IPS DF 6.9 (cell line): ENCODE measurements at regions not wholly inside any gene's neighbourhood (a gene's known extent, or its start where the extent isn't known, plus 50 kb on each side); places are given as distances from the start of the nearest gene placed in this dataset.

Source experiments
- DNase-seq: peaks from one replicate; pipeline ENCODE4 v3.0.0-alpha.2; 2013; ENCODE audit warnings: low read depth, low spot score
- H3K27ac ChIP-seq: one replicate; pipeline ENCODE4 v1.5.1; 2013; ENCODE audit warnings: low read length, control low read depth
- H3K27me3 ChIP-seq: 2 replicates; pipeline ENCODE4 v1.6.1; 2013; ENCODE audit warnings: mild to moderate bottlenecking, low read length; ENCODE audit not compliant: control insufficient read depth, insufficient read depth
- H3K36me3 ChIP-seq: 2 replicates; pipeline ENCODE4 v1.6.1; 2013; ENCODE audit warnings: low read length; ENCODE audit not compliant: control insufficient read depth, insufficient read depth
- H3K4me1 ChIP-seq: 2 replicates; pipeline ENCODE4 v1.6.1; 2013; ENCODE audit warnings: low read length; ENCODE audit not compliant: control insufficient read depth, insufficient read depth
- H3K4me3 ChIP-seq: 2 replicates; pipeline ENCODE4 v1.5.1; 2013; ENCODE audit warnings: mild to moderate bottlenecking, low read length
- H3K9me3 ChIP-seq: 2 replicates; pipeline ENCODE4 v1.6.1; 2013; ENCODE audit warnings: low read length, inconsistent platforms; ENCODE audit not compliant: control insufficient read depth, insufficient read depth
- WGBS: extraction: QIAGEN DNeasy Blood & Tissue Kit; methylation state at CpG from one replicate; pipeline ENCODE4 v1.1.7; 2013; ENCODE audit warnings: mixed read lengths, missing lambda C conversion rate; ENCODE audit not compliant: insufficient read length, insufficient coverage; 5-methylcytosine and 5-hydroxymethylcytosine counted together

- no peak for DNase-seq
- Histone ChIP-seq H3K36me3 (no peaks in the 10 kb centered on the region), H3K4me1 (no peaks in the 10 kb centered on the region), H3K9me3 (no peaks in the 10 kb centered on the region), H3K27ac (no peak overlapping the region), H3K4me3 (no peak overlapping the region), H3K27me3 (no peaks in the 10 kb centered on the region)
- WGBS, result no CpG with 5 or more reads among the region's 5 CpGs
These were observed 670.2 kb upstream of the CXADR start for GRCh38 chr21:16842696-16843035.

- Histone ChIP-seq H3K36me3 (no peaks in the 10 kb centered on the region), H3K27me3 (no peaks in the 10 kb centered on the region), H3K9me3 (no peaks in the 10 kb centered on the region), H3K27ac (no peak overlapping the region), H3K4me3 (no peak overlapping the region), H3K4me1 (no peaks in the 10 kb centered on the region)
- no CpG with 5 or more reads among the region's 2 CpGs for WGBS
- DNase-seq, result no peak
These were observed 665.6 kb upstream of the CXADR start for GRCh38 chr21:16847211-16847610.

- Histone ChIP-seq H3K36me3 (no peaks in the 10 kb centered on the region), H3K4me1 (no peaks in the 10 kb centered on the region), H3K27ac (no peak overlapping the region), H3K9me3 (no peaks in the 10 kb centered on the region), H3K27me3 (no peaks in the 10 kb centered on the region), H3K4me3 (no peak overlapping the region)
- no peak for DNase-seq
- no CpG with 5 or more reads among the region's 2 CpGs for whole genome bisulfite sequencing
These were observed 661.8 kb upstream of the CXADR start for GRCh38 chr21:16851054-16851453.

- Histone ChIP-seq H3K4me3 (no peak overlapping the region), H3K27me3 (no peaks in the 10 kb centered on the region), H3K4me1 (no peaks in the 10 kb centered on the region), H3K36me3 (no peaks in the 10 kb centered on the region), H3K9me3 (no peaks in the 10 kb centered on the region), H3K27ac (no peak overlapping the region)
- no peak for DNase-seq
These were observed 657.6 kb upstream of the CXADR start for GRCh38 chr21:16855164-16855667.

- Histone ChIP-seq H3K4me3 (no peak overlapping the region), H3K36me3 (no peaks in the 10 kb centered on the region), H3K27me3 (no peaks in the 10 kb centered on the region), H3K9me3 (no peaks in the 10 kb centered on the region), H3K27ac (no peak overlapping the region), H3K4me1 (no peaks in the 10 kb centered on the region)
- no peak for DNase-seq
- WGBS, result no CpG with 5 or more reads among the region's 1 CpG
These were observed 649.4 kb upstream of the CXADR start for GRCh38 chr21:16863362-16863905.

GRCh38 chr21:16863908-16864307, 648.9 kb upstream of the CXADR start:
- Histone ChIP-seq H3K36me3 (no peaks in the 10 kb centered on the region), H3K9me3 (no peaks in the 10 kb centered on the region), H3K27ac (no peak overlapping the region), H3K4me1 (no peaks in the 10 kb centered on the region), H3K27me3 (no peaks in the 10 kb centered on the region), H3K4me3 (no peak overlapping the region)
- WGBS, result no CpG with 5 or more reads among the region's 4 CpGs
- no peak for DNase-seq

- Histone ChIP-seq H3K27ac (no peak overlapping the region), H3K4me1 (no peaks in the 10 kb centered on the region), H3K9me3 (no peaks in the 10 kb centered on the region), H3K27me3 (no peaks in the 10 kb centered on the region), H3K4me3 (no peak overlapping the region), H3K36me3 (no peaks in the 10 kb centered on the region)
- no peak for DNase-seq
These were observed 647.2 kb upstream of the CXADR start for GRCh38 chr21:16865632-16866031.

GRCh38 chr21:16866851-16867250, 646.0 kb upstream of the CXADR start:
- Histone ChIP-seq H3K27ac (no peak overlapping the region), H3K4me3 (no peak overlapping the region), H3K27me3 (no peaks in the 10 kb centered on the region), H3K9me3 (no peaks in the 10 kb centered on the region), H3K4me1 (no peaks in the 10 kb centered on the region), H3K36me3 (no peaks in the 10 kb centered on the region)
- DNase-seq, result no peak
- WGBS, result no CpG with 5 or more reads among the region's 4 CpGs

GRCh38 chr21:16870103-16870502, 642.7 kb upstream of the CXADR start:
- no peak for DNase-seq
- H3K27ac ChIP-seq, result no peak overlapping the region
- WGBS, result no CpG with 5 or more reads among the region's 1 CpG
- no peaks in the 10 kb centered on the region for H3K36me3 ChIP-seq
- H3K9me3 ChIP-seq, result no peaks in the 10 kb centered on the region
- no peaks in the 10 kb centered on the region for H3K4me1 ChIP-seq
- no peaks in the 10 kb centered on the region for H3K27me3 ChIP-seq
- no peak overlapping the region for H3K4me3 ChIP-seq

GRCh38 chr21:16872616-16873015, 640.2 kb upstream of the CXADR start:
- WGBS, result no CpG with 5 or more reads among the region's 1 CpG
- Histone ChIP-seq H3K36me3 (no peaks in the 10 kb centered on the region), H3K27me3 (no peaks in the 10 kb centered on the region), H3K27ac (no peak overlapping the region), H3K4me1 (no peaks in the 10 kb centered on the region), H3K9me3 (no peaks in the 10 kb centered on the region), H3K4me3 (no peak overlapping the region)
- DNase-seq, result no peak

- Histone ChIP-seq H3K36me3 (no peaks in the 10 kb centered on the region), H3K4me1 (no peaks in the 10 kb centered on the region), H3K27ac (no peak overlapping the region), H3K9me3 (no peaks in the 10 kb centered on the region), H3K27me3 (no peaks in the 10 kb centered on the region), H3K4me3 (no peak overlapping the region)
- DNase-seq, result no peak
- WGBS, result no CpG with 5 or more reads among the region's 2 CpGs
These were observed 639.7 kb upstream of the CXADR start for GRCh38 chr21:16873176-16873575.
